ENCODE measurements at regions not wholly inside any gene's neighbourhood (a gene's known extent, or its start where the extent isn't known, plus 50 kb on each side); places are given as distances from the start of the nearest gene placed in this dataset.

DNA sequence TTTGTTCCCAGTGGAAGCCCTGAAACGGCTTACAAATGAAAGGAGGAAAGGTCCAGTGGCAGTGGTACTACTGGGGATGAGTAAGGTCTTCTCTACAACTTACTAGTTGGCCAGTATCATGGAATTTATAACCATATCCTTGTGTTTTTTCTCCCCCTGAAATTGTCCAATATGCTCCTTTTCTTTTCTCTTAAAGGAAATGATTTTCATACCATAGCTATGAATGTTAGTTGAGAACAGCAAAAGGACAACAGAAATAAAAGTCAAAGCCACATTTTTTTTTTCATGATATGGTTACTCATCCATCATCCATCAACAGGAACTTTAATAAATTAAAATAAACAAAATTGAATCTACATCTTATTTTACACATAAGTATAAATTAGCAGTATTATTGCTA lies 450.4 kb downstream of the MFSD1 start:
- TF ChIP-seq POLR2A (IDR thresholded peaks at IDR 0.05), result no peak
- TF ChIP-seq EP300 (IDR thresholded peaks at IDR 0.05), result no peak
- TF ChIP-seq, protein P1, sequence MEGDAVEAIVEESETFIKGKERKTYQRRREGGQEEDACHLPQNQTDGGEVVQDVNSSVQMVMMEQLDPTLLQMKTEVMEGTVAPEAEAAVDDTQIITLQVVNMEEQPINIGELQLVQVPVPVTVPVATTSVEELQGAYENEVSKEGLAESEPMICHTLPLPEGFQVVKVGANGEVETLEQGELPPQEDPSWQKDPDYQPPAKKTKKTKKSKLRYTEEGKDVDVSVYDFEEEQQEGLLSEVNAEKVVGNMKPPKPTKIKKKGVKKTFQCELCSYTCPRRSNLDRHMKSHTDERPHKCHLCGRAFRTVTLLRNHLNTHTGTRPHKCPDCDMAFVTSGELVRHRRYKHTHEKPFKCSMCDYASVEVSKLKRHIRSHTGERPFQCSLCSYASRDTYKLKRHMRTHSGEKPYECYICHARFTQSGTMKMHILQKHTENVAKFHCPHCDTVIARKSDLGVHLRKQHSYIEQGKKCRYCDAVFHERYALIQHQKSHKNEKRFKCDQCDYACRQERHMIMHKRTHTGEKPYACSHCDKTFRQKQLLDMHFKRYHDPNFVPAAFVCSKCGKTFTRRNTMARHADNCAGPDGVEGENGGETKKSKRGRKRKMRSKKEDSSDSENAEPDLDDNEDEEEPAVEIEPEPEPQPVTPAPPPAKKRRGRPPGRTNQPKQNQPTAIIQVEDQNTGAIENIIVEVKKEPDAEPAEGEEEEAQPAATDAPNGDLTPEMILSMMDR (IDR thresholded peaks at IDR 0.05), result no peak
